ENCODE measurements at regions not wholly inside any gene's neighbourhood (a gene's known extent, or its start where the extent isn't known, plus 50 kb on each side); places are given as distances from the start of the nearest gene placed in this dataset.

GRCh38 chr4:12416755-12417154 is 988.1 kb upstream of the HS3ST1 start:
- TF ChIP-seq, protein P1, sequence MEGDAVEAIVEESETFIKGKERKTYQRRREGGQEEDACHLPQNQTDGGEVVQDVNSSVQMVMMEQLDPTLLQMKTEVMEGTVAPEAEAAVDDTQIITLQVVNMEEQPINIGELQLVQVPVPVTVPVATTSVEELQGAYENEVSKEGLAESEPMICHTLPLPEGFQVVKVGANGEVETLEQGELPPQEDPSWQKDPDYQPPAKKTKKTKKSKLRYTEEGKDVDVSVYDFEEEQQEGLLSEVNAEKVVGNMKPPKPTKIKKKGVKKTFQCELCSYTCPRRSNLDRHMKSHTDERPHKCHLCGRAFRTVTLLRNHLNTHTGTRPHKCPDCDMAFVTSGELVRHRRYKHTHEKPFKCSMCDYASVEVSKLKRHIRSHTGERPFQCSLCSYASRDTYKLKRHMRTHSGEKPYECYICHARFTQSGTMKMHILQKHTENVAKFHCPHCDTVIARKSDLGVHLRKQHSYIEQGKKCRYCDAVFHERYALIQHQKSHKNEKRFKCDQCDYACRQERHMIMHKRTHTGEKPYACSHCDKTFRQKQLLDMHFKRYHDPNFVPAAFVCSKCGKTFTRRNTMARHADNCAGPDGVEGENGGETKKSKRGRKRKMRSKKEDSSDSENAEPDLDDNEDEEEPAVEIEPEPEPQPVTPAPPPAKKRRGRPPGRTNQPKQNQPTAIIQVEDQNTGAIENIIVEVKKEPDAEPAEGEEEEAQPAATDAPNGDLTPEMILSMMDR (IDR thresholded peaks at IDR 0.05) = no peak
- no peak for TF ChIP-seq POLR2A (IDR thresholded peaks at IDR 0.05)
